H54 (cell line): ENCODE measurements at regions not wholly inside any gene's neighbourhood (a gene's known extent, or its start where the extent isn't known, plus 50 kb on each side); places are given as distances from the start of the nearest gene placed in this dataset.

Experiments
- DNase-seq: peaks from one replicate; pipeline ENCODE4 v3.0.0; 2011; ENCODE audit warnings: low spot score, mixed read lengths; ENCODE audit not compliant: insufficient read length
- FAIRE-seq: peaks from 3 replicates; lab custom pipeline; 2011; peaks lifted over from hg19 to GRCh38; lab: Jason Lieb, UNC
- POLR2A ChIP-seq: IDR thresholded peaks from 2 replicates; pipeline ENCODE4 v1.6.1; 2011; ENCODE audit warnings: low read depth, mild to moderate bottlenecking, low read length

- DNase-seq (no peak), FAIRE-seq (no peak)
- TF ChIP-seq POLR2A = no peak
These were observed 477.3 kb upstream of the CELF2 start for GRCh38 chr10:10540398-10540797.

- no peak for TF ChIP-seq POLR2A
- FAIRE-seq = no peak
- no peak for DNase-seq
These were observed 475.2 kb upstream of the CELF2 start for GRCh38 chr10:10542477-10542876.

- no peak for DNase-seq
- no peak for FAIRE-seq
- no peak for TF ChIP-seq POLR2A
These were observed 472.8 kb upstream of the CELF2 start for GRCh38 chr10:10544890-10545289.

DNA sequence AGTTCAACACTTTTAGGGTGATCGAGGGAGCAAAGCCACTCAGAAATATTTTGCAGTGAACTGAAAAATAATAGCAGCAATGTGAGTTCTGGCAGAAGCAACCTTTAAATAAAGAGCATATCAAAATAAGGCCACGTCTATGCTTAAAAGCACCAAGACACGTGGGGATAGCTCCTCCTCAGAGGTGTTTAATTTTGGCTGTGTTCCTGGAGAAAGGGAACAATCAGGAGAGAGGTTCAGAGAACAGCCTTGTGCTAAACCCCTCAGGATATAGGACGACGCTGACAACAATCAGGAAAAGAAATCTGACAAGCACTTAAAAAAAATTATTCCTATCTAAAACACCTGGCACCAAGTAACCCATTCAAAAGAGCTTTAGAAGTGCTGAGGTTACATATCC lies 471.9 kb upstream of the CELF2 start:
- DNase-seq = no peak
- TF ChIP-seq POLR2A = no peak
- no peak for FAIRE-seq

GRCh38 chr10:10551596-10552301 lies 465.9 kb upstream of the CELF2 start:
- TF ChIP-seq POLR2A = no peak
- no peak for DNase-seq
- no peak for FAIRE-seq

DNA sequence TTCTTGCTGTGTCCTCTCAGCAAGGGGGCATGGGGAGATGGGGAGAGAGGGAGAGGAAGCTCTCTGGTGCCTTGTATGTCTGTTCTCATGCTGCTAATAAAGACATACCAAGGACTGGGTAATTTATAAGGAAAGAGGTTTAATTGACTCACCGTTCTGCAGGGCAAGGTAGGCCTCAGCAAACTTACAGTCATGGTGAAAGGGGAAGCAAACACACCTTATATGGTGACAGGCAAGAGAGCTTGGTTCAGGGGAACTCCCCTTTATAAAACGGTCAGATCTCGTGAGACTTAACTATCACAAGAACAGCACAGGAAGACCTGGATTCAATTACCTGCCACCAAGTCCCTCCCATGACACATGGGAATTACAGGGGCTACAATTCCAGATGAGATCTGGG lies 464.7 kb upstream of the CELF2 start:
- FAIRE-seq (no peak), DNase-seq (no peak)
- TF ChIP-seq POLR2A = no peak

DNA sequence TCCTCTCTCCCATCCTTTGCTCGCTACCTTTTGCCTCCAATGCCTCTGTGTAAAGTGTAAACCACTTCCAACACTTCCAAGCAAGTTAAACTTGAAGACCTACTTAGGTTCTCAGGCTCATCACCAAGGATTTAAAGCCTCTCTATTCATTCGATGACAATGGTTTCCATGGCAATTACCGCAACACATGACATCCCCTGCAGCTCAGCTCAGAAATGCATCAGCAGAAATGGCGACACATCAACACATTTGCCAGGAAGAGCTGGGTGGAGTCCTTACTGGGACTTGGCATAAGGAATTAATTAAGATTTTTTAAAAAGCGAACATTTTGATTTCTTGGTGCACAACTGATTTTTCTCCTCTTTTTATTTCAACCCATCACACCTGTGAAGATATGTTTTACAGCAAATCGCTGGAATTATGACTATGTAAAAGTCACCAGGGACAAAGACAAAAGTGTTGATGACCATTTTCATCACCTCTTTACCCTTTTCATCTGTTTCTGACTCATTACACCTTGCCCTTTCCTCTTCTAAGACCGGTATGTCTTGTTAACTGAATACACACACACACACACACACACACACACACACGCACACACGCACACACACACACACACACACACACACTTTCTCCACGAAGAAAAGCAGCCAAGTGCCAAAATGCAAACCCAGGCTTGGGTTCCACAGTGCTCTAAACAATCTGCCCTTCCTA lies 453.4 kb upstream of the CELF2 start:
- DNase-seq (no peak), FAIRE-seq (no peak)
- no peak for TF ChIP-seq POLR2A

GRCh38 chr10:10576937-10577336 lies 440.7 kb upstream of the CELF2 start:
- TF ChIP-seq POLR2A = no peak
- DNase-seq = no peak
- FAIRE-seq = no peak

DNA sequence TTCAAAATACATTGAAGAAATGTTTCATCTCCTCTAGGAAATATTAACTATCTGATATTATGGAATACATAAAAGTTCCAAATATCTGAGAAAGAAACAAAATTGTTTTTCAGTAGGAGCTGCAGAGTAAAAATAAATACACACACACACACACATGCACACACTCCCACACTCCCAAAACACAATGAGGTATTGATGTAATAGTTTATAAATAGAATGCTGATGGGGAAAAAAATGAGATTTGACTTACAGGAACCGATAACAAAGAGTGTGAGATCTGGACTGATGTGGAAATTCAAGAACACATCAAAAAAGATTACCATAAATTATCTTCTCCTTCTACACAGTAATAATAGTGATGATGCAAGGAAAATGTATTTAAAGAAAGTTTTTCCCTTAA lies 438.0 kb upstream of the CELF2 start:
- TF ChIP-seq POLR2A = no peak
- FAIRE-seq = no peak
- DNase-seq = no peak

- FAIRE-seq (no peak), DNase-seq (no peak)
- no peak for TF ChIP-seq POLR2A
These were observed 433.5 kb upstream of the CELF2 start for GRCh38 chr10:10584161-10584560.

DNA sequence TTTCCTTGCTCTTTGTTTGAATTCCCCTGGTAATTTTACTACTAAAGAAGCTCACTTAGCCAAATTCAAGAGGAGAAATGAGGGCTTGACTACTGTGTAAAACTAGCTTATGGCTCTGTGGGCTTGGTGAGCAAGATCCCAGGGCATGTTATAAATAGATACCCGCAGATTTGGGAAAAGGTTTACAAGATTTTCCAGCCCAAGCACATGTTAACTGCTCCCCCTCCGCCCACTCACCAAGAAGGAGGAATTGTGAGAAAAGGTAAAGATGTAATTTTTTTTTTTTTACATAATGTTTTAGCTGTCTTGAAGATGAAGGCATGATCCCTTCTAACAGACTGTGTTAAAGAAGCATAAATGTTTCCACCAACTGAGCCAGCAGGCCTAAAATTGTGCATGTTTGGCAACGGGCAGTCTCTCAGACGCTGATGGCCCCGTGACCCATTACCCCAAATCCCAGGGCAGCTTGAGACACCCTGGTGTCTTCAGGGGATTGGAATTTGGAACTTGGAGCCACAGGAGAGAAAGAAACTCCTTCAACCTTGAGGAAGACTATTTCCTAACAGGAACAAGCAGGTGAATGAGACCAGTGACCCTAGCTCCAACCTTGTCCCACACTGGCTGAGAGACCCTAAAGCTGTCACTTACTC lies 429.8 kb upstream of the CELF2 start:
- TF ChIP-seq POLR2A = no peak
- FAIRE-seq (no peak), DNase-seq (no peak)

GRCh38 chr10:10589540-10590303 lies 427.9 kb upstream of the CELF2 start:
- TF ChIP-seq POLR2A = no peak
- no peak for FAIRE-seq
- no peak for DNase-seq

GRCh38 chr10:10591715-10592341 lies 425.8 kb upstream of the CELF2 start:
- FAIRE-seq (no peak), DNase-seq (no peak)
- no peak for TF ChIP-seq POLR2A

- FAIRE-seq = no peak
- no peak for DNase-seq
- TF ChIP-seq POLR2A = no peak
These were observed 421.4 kb upstream of the CELF2 start for GRCh38 chr10:10596256-10596655.
